ENCODE measurements at regions not wholly inside any gene's neighbourhood (a gene's known extent, or its start where the extent isn't known, plus 50 kb on each side); places are given as distances from the start of the nearest gene placed in this dataset.
A peak's percentile ranks its signal among the peaks of the same experiment; 100 is the strongest.

GRCh38 chr18:76633588-76634269, 138.7 kb upstream of the ZNF516 start:
- H3K36me3 ChIP-seq (ENCODE audit: insufficient read depth, low read length) = no peaks in the 10 kb centered on the region
- no peak overlapping the region for H3K9ac ChIP-seq (ENCODE audit: insufficient read length)
- no peak overlapping the region for H3K27ac ChIP-seq
- H3K4me3 ChIP-seq = no peak overlapping the region
- TF ChIP-seq FOXP2 (optimal IDR thresholded peaks at IDR 0.05; ENCODE audit: control extremely low read depth, extremely low read length, insufficient read depth) (no peak), EZH2 (IDR thresholded peaks at IDR 0.05) (no peak), POLR2AphosphoS5 (IDR thresholded peaks at IDR 0.05; ENCODE audit: borderline replicate concordance, low read depth, low read length) (no peak)
- DNase-seq (ENCODE audit: low read depth, low spot score) = no peak
- no peaks in the 10 kb centered on the region for H3K9me3 ChIP-seq (ENCODE audit: low read depth, low read length)

GRCh38 chr18:76627444-76627843, 132.4 kb upstream of the ZNF516 start:
- Histone ChIP-seq H3K9ac (ENCODE audit: insufficient read length) (no peak overlapping the region), H3K27ac (no peak overlapping the region), H3K9me3 (ENCODE audit: low read depth, low read length) (no peaks in the 10 kb centered on the region; the same call in 1 of the 2 replicates), H3K36me3 (ENCODE audit: insufficient read depth, low read length) (no peaks in the 10 kb centered on the region), H3K4me3 (no peak overlapping the region)
- no peak for DNase-seq (ENCODE audit: low read depth, low spot score)
- TF ChIP-seq FOXP2 (optimal IDR thresholded peaks at IDR 0.05; ENCODE audit: control extremely low read depth, extremely low read length, insufficient read depth) (no peak), POLR2AphosphoS5 (IDR thresholded peaks at IDR 0.05; ENCODE audit: borderline replicate concordance, low read depth, low read length) (no peak), EZH2 (IDR thresholded peaks at IDR 0.05) (no peak)

- DNase-seq (ENCODE audit: low read depth, low spot score) = no peak
- H3K9me3 ChIP-seq (ENCODE audit: low read depth, low read length) = no peaks in the 10 kb centered on the region; the same call in 1 of the 2 replicates
- no peak overlapping the region for H3K4me3 ChIP-seq
- H3K9ac ChIP-seq (ENCODE audit: insufficient read length) = no peak overlapping the region
- no peaks in the 10 kb centered on the region for H3K36me3 ChIP-seq (ENCODE audit: insufficient read depth, low read length)
- no peak for TF ChIP-seq FOXP2 (optimal IDR thresholded peaks at IDR 0.05; ENCODE audit: control extremely low read depth, extremely low read length, insufficient read depth)
- TF ChIP-seq EZH2 (IDR thresholded peaks at IDR 0.05) = no peak
- TF ChIP-seq POLR2AphosphoS5 (IDR thresholded peaks at IDR 0.05; ENCODE audit: borderline replicate concordance, low read depth, low read length) = no peak
- no peak overlapping the region for H3K27ac ChIP-seq
Measured at GRCh38 chr18:76626991-76627390, 131.9 kb upstream of the ZNF516 start.

- no peak overlapping the region for H3K9ac ChIP-seq (ENCODE audit: insufficient read length)
- H3K9me3 ChIP-seq (ENCODE audit: low read depth, low read length) = no peaks in the 10 kb centered on the region; the same call in 1 of the 2 replicates
- no peaks in the 10 kb centered on the region for H3K36me3 ChIP-seq (ENCODE audit: insufficient read depth, low read length)
- H3K4me3 ChIP-seq = no peak overlapping the region
- TF ChIP-seq POLR2AphosphoS5 (IDR thresholded peaks at IDR 0.05; ENCODE audit: borderline replicate concordance, low read depth, low read length) (no peak), EZH2 (IDR thresholded peaks at IDR 0.05) (no peak), FOXP2 (optimal IDR thresholded peaks at IDR 0.05; ENCODE audit: control extremely low read depth, extremely low read length, insufficient read depth) (no peak)
- no peak for DNase-seq (ENCODE audit: low read depth, low spot score)
- no peak overlapping the region for H3K27ac ChIP-seq
Measured at GRCh38 chr18:76622651-76623050, 127.6 kb upstream of the ZNF516 start.

GRCh38 chr18:76621782-76622495, 126.9 kb upstream of the ZNF516 start:
- TF ChIP-seq EZH2 (IDR thresholded peaks at IDR 0.05) (no peak), FOXP2 (optimal IDR thresholded peaks at IDR 0.05; ENCODE audit: control extremely low read depth, extremely low read length, insufficient read depth) (no peak), POLR2AphosphoS5 (IDR thresholded peaks at IDR 0.05; ENCODE audit: borderline replicate concordance, low read depth, low read length) (no peak)
- H3K9me3 ChIP-seq (ENCODE audit: low read depth, low read length) = no peaks in the 10 kb centered on the region
- DNase-seq (ENCODE audit: low read depth, low spot score) = peak; percentile 40
- H3K9ac ChIP-seq (ENCODE audit: insufficient read length) = peak overlapping the region; percentile 25
- peak overlapping the region; percentile 63 for H3K4me3 ChIP-seq
- H3K36me3 ChIP-seq (ENCODE audit: insufficient read depth, low read length) = no peaks in the 10 kb centered on the region
- peak overlapping the region; percentile 9; the same call in 1 of the 2 replicates for H3K27ac ChIP-seq

GRCh38 chr18:76621226-76621625, 126.2 kb upstream of the ZNF516 start:
- no peak for DNase-seq (ENCODE audit: low read depth, low spot score)
- Histone ChIP-seq H3K27ac (peak overlapping the region; percentile 9; the same call in 1 of the 2 replicates), H3K4me3 (peak overlapping the region; percentile 63), H3K9ac (ENCODE audit: insufficient read length) (peak overlapping the region; percentile 3), H3K9me3 (ENCODE audit: low read depth, low read length) (no peaks in the 10 kb centered on the region), H3K36me3 (ENCODE audit: insufficient read depth, low read length) (no peaks in the 10 kb centered on the region)
- no peak for TF ChIP-seq POLR2AphosphoS5 (IDR thresholded peaks at IDR 0.05; ENCODE audit: borderline replicate concordance, low read depth, low read length)

- no peak for TF ChIP-seq POLR2AphosphoS5 (IDR thresholded peaks at IDR 0.05; ENCODE audit: borderline replicate concordance, low read depth, low read length)
- no peak for TF ChIP-seq FOXP2 (optimal IDR thresholded peaks at IDR 0.05; ENCODE audit: control extremely low read depth, extremely low read length, insufficient read depth)
- TF ChIP-seq EZH2 (IDR thresholded peaks at IDR 0.05) = no peak
- DNase-seq (ENCODE audit: low read depth, low spot score) = no peak
- Histone ChIP-seq H3K36me3 (ENCODE audit: insufficient read depth, low read length) (no peaks in the 10 kb centered on the region), H3K4me3 (no peak overlapping the region), H3K27ac (peak overlapping the region; percentile 9; the same call in 1 of the 2 replicates), H3K9ac (ENCODE audit: insufficient read length) (no peak overlapping the region), H3K9me3 (ENCODE audit: low read depth, low read length) (no peaks in the 10 kb centered on the region)
Measured at GRCh38 chr18:76620321-76621170, 125.5 kb upstream of the ZNF516 start.

Measured in SK-N-MC (cell line).